ENCODE measurements at regions not wholly inside any gene's neighbourhood (a gene's known extent, or its start where the extent isn't known, plus 50 kb on each side); places are given as distances from the start of the nearest gene placed in this dataset.

- TF ChIP-seq CTCF (IDR thresholded peaks at IDR 0.05) (peak in 2 of 5 experiments; percentile 41 to 45), POLR2A (IDR thresholded peaks at IDR 0.05) (no peak), EP300 (IDR thresholded peaks at IDR 0.05) (no peak)
Measured at GRCh38 chr11:70568035-70568813, 169.9 kb downstream of the CTTN start.
